ENCODE measurements at regions not wholly inside any gene's neighbourhood (a gene's known extent, or its start where the extent isn't known, plus 50 kb on each side); places are given as distances from the start of the nearest gene placed in this dataset.

- TF ChIP-seq CTCF (conservative IDR thresholded peaks at IDR 0.05; ENCODE audit: low read length) (no peak), EZH2phosphoT487 (IDR thresholded peaks at IDR 0.05; ENCODE audit: borderline replicate concordance) (no peak)
Measured at GRCh38 chr9:2466703-2467102, 154.9 kb upstream of the VLDLR start.

Measured in Loucy (cell line).